GM18520 (cell line): ENCODE measurements at regions not wholly inside any gene's neighbourhood (a gene's known extent, or its start where the extent isn't known, plus 50 kb on each side); places are given as distances from the start of the nearest gene placed in this dataset.

ENCODE experiments used
- ATAC-seq: cut with Tn5 transposase; IDR thresholded peaks from one replicate; pipeline ENCODE4 v1.9.1; 2021; ENCODE audit not compliant: unreplicated experiment

DNA sequence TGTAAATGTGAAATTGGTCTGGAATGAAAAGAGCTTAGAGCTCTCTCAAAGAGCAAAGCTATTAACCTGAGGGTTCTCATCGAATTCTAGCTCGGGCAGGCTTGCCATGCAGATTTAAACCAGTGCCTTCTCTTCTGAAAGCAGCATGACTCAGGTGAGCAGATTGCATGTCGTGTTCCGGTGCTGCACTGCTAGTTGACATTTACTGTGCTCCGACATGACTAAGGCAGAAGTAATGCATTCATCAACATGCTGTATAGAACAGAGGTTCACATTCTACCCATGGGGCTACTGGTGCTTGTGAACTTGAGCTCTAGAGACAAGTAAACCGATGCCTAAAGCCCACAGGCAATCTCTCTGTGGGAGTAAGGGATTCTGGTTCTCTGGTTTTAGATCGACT, 947.7 kb downstream of the EFNB2 start:
- ATAC-seq: no peak

DNA sequence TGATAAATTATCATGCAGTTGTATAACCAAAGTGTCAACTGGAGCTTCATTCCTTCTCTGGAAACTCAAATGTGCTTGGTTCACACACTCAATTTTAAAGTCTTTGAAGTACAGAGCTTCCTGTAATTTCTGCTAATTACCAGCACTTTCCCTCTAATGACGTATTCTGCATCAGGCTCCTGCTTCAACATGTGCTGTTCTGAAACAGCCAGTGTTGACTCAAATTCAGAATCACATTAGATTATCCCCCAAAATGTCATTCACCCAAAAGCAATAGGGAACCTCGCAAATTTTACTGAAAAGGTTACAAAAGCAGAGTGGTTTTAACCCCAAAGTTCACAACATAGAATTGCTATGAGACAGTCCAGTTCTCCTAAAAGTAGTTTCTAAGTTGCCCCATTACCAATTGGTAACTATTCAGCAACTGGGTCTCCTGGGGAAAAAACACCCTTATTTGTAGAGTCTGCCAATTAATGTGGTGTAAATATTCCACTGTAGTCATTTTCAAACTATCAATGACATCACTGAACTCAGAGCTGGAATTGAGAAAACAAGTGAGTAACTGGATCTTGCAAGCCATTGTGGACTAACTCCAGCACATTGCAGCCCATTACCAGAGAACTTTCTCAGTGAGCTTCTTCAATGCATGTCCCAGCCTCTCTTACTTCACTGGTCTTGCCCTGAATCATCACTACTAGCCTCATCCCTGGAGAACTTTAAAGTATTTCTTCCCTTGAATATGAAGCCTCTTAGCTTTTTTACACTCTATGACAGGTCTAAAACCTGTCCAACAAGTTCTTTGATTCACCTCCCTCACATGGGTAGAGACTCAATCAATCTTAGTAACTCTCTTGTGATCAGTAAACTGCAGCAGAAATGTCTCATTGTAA, 955.4 kb downstream of the EFNB2 start:
- ATAC-seq: no peak

DNA sequence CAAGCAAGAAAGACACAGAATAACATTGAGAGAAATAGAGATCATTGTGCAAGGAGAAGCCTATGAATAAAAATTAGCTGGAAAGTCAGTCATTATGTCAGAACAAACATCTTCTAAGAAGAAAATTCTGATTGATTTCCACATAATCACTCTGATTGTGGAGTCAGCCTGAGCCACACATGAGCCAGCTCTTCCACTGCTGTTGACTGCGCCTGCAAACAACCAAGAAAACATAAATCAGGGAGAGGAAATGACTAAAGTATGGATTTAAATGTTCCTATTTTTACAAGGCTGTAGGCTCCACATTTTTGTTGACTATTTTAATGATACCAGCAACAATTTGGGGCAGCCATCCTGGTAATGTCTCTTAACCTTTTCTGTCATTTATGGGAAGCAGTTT, 962.3 kb downstream of the EFNB2 start:
- ATAC-seq: no peak

DNA sequence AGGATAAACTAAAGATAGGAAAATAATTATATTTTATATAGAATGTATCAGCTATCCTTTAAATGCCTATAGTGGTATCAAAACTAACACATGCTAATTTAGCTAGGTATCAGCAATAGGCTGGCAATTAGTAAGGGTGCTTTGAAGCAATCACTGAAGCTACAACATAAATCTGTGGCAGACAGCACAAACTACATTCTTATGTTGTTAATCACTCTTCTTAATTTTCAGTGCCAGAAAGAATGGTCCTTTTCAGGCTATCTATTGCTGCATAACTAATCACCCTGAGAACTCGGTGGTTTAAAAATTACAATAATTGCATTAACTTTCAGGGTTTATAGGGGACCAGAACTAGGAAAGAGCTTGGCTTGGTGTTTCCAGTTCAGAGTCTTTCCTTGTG, 963.1 kb downstream of the EFNB2 start:
- ATAC-seq: no peak

DNA sequence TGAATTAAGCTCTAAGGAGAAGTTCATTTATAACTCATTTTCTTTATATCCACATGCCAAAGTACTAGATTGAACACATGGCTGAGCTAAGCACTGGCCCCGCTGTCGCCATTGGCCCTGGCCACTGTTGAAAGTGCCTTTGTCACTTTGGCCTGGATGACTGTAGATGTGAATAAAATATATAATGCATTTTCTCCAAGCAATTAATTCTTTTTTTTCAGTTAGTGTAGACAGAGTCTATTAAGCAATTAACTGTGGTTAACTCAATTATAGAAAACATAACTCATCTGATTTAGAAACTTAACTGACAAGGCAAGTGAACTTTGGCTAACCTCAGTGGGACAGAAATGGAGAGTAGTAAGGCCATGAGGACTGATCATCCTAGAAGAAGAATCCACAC, 965.6 kb downstream of the EFNB2 start:
- ATAC-seq: no peak

DNA sequence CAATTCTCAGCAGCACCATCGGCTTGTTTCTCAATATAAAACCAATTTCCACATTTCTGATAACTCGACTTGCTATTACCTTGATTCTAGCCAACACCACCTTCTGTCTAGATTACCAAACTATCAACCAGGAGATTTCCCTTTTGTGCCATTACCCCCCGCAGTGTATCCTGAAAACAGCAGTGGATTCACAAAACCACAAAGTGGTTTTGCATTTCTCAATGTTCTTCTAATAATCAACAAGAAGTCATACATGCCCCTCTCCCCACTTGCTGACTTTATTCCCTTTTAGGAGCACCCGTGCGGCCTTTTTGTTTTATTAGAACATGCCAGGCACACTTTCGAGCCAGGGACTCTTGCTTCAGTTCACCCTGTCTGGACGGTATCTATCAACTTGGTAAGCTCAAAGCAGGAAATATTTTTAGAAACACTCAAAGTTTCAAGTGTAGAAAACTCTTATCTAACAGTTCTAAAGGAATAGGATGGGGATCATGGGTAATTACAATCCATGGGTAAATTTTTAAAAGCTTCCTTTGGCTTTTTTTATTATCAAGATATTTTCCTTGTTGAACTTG, 967.4 kb downstream of the EFNB2 start:
- ATAC-seq: no peak

DNA sequence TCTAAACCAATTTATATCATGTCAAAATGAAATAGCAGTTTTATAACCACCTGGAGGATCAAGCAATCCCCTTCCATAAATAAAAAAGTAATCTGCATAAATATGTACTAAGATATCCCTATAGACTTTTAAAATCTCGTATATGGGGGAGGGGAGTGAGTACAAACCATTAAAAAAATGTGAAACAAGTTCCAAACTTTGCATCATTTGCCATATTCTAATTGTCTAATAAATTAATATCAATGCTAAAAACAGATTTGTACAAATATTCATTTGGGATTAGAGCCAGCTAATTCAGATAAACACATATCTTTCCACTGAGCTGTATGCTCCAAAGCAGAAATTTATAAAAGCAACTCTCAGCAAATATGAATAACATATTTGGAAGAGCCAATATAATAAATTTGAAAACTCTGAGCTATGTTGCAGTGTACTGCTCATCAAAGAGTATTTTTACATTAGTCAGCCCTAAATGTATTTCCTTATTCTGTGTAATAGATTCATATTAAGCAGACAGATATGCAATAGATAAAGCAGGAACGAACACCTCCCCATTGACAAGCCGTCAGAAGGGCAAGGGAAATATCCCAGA, 970.2 kb downstream of the EFNB2 start:
- ATAC-seq: no peak

DNA sequence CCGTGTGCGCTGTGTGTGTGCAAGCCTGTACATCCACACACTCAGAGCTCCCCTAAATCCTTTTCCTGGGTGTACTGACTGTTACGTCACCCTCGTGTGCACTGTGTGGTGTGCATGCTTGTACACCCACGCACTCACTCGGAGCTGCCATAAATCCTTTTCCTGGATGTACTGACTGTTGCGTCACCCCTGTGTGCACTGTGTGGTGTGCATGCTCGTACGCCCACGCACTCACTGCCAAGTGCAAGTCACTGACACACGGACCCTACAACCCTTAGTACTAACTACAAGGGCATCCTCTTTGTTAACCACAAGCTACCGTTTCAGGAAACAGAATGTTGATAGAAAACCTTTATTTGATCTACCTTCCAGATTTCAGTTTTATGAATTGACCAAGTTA, 983.4 kb downstream of the EFNB2 start:
- no peak for ATAC-seq

DNA sequence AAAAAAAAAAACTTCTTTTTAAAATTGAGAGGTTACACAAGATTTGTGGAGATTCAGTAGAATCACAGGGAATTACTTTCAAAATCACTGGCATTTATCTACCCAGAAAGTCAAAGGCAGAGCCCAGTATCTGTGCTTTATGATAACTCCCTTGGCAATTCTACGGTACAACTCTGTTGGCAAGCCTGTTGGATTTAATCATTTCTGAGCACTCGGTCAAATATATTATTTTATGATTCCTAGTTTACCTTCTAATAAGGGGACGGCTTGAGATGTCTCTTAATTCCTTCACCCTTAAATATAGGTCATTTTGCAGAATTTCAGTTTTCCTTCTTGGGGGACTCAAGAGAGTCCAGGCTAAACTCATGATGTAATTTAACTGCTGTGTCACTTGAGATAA, 987.6 kb downstream of the EFNB2 start:
- ATAC-seq: no peak

DNA sequence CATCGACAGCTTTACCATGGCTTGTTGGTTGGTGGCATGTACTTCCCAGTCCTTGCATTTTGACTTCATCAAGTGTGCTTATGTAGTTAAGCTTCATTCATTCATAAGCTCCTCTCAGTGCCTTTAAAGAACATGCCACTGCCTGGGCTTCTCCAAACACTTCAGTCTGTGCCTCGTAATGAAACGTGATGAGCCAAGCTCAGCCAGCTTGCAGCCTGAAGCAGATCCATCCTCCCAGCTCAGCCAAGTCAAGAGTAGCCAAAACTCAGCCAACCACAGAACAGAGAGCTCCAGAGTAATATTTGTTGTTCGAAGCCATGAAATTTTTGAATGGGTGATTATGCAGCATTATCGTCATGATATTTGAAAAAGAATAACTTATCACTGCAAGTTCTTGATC, 989.7 kb downstream of the EFNB2 start:
- no peak for ATAC-seq

DNA sequence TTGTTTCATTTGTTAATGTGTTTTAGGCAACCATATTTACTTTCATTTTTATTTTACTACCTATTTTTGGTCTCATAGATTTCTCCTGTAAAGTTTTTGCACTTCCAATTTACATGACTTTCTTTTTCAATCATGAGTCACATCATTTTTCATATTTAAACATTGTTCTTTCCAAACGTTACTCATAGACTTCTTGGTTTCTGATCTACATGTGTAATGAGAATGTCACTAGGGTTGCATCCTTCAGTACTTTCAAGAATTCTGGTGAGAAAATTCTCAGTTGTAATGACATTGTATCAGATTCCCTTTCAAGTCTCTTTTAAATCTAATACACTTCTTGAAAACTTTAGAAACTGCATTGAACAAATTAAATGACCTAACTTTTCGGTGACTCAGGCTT, 991.7 kb downstream of the EFNB2 start:
- ATAC-seq: no peak

DNA sequence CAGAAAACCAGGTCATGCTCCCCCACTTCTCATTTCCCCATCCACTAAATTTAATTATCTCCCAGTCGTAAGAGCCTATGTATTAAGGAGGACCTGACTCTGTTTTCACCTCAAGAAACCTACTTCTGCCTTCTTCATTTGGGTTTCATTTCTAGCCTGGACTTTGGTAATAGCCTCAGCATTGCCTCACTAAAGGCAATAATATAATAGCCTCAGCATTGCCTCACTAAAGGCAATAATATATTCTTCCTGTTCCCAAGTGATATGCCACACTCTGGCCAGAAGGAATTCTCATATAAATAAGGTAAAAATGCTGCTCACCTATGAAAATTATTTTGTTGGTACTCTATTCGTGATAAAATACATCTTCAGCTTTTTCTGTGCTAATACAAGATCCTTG, 993.9 kb downstream of the EFNB2 start:
- no peak for ATAC-seq

DNA sequence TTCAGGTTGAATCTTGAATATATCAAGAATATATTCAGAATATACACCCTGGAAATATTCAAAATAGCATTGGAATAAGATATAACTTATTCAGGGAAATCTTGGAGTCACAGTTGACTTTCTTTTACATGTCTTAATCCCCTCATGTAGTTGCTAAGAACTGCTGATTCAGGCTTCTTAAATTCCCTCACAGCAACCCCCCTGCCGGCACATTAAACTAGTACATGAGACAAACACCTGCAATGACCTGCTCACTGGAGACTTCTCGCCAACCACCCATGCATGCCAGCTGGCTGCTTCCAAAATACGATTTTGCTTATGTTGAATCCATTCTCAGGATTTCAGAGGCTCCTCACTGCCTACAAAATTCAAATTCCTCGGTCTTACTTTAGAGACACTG, 997.1 kb downstream of the EFNB2 start:
- no peak for ATAC-seq

DNA sequence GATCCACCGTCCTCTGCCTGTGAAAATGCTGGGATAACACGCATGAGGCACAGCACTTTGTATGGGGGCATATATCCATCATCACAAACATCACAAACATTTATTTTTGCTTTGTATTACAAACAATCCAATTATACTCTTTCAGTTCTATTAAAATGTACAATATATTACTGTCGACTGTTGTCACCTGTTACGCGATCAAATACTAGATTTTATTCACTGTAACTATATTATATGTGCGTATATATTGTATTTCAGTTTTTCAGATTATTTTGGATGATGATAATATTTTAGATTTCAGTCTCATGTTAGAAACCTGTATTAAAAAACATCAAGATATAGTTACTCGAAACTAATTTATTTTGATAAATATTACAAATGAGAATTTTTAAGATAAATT, 998.3 kb downstream of the EFNB2 start:
- ATAC-seq: no peak

DNA sequence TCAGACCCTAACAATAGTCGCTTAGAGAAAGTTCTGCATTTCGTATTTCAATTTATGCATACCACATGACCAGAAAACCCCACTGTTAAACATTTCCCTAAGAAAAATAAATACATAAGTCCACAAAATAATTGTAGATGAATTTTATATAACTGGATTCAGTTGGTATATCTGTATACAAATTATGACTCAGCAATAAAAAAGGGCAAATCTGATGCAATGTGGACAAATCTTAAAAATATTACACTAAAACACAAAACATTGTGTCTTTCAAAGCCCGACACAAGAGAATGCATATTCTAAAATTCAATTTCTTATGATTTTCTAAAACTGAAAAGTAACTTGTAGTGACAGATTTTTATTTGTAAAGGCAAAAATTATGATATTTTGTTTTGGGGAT, 1005.0 kb downstream of the EFNB2 start:
- no peak for ATAC-seq

DNA sequence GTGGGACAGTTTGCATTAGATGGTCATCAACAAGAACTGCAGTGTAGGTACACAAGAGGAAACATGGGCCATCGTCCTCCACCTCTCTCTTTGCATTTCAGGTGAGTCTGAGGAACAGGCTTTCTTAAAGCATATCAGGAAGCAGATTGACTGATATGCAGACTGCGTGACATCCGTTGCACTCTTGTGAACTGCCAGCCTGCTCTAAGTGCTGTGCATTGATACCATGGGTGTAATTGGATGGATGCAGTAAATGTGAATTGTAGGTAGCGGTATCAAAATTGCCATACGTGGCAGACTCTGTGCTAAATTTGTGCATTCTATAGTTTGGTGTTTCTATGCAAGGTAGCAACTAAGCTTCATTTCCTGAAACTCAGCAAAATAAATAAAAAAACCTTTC, 1008.3 kb downstream of the EFNB2 start:
- ATAC-seq: no peak

DNA sequence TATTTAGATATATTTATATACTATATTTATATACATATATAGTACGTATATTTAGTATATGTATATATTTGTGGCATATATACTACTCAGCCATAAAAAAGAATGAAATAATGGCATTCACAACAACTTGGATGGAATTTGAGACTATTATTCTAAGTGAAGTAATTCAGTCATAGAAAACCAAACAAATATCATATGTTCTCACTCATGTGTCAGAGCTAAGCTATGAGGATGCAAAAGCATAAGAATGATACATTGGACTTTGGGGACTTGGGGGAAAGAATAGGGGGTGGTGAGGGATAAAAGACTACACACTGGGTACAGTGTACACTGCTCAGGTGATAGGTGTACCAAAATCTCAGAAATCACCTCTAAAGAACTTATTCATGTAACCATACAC, 1015.7 kb downstream of the EFNB2 start:
- no peak for ATAC-seq

DNA sequence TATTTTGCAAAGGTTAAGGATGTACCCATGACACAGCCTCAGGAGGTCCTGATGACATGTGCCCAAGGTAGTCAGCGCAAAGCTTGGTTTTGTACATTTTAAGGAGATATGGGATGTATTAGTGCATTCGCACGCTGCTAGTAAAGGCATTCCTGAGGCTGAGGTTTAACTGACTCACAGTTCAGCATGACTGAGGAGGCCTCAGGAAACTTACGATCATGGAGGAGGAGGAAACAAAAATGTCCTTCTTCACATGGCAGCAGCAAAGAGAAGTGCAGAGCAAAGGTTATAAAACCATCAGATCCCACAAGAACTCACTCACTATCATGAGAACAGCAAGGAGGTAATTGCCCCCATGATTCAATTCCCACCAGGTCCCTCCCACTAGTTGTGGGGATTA, 1017.4 kb downstream of the EFNB2 start:
- ATAC-seq: no peak

DNA sequence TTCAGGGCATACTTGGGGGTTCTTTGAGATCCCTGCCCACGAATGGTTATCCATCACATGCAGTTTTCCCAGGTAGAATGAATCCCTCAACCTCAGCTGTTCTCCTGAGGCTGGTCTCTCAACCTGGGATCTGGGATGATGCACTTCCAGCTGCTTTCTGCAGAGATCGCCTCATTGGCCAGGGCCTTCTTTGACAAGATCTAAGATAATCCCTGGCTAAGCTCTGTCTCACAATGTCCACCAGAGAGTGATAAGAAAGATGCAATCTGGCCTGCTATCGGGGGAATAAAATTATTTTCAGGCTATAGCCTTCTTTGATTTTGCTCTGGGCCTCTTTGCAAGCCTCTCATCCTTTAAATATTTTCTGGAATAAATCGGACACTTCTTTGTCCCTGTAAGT, 1021.1 kb downstream of the EFNB2 start:
- no peak for ATAC-seq

DNA sequence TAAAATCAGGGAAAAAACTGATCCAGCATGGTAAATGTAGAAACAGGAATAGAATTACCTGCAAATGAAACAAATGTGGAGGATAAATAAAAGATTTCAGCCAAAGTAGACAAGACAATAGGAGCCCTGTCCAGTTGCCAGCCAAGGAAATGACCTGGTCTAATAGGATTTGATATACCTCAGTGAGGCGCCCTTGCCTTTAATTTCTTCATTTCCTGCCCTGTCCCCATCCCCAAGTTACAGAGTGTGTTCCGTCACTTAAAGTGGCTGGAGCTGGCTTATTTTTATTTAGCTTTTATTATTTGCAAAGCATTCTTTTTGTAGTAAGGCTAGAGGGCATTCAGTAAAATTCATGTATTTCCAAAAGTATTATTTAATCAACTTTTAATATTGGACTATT, 1022.0 kb downstream of the EFNB2 start:
- no peak for ATAC-seq

DNA sequence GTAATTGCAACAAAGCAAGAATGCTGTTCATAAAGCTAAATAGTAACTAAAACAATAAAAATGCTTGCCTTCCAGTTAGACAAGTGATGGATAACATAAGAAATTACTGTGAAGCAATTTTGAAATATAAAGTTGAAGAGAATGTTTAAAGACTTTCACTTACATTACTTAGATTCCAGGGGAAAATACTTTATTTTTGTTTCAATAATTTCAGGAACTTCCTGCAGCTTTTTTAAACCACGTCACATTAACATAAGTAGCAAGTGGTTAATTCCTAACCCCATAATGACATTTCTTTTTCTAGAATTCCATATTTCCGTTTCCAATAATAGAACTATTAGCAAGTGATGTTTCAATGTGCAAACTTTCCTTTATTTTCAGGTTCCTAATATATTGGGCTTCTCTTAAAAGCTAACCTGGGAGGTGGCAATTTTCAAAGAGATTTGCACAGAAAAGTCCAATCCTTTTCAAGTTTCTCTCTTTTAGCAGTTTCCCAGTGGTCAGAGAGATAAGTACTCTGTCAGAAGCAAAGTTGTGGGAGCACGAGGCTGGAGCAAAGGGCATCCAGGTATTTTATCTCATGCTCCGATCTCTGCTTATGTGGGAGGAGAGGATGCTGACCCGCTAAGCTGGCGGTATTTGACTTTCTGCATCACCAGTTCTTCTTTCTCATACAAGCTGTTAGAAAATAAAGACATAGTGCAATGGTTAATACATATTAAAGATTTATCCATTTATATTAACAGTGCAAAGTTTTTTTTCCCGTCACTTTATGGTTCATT, 1025.3 kb downstream of the EFNB2 start:
- ATAC-seq: no peak

DNA sequence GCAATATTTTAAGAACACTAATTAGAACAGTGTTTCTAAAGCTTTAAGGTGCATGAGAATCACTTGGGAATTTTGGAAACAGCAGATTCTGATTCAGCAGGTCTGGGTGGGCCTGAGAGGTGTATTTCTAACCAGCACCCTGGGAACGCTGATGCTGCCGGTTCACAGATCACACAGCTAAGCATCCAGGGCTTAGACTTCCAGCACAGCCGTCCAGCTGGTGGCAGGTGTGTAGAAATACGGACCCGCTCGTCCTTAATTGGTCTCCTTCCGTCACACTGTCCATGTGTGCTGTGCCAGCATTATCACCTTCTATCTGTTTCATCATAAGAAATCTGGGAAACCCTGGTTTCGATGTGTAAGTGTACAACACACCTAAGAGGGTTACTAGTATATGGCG, 1029.0 kb downstream of the EFNB2 start:
- ATAC-seq: no peak
